IMR-90 (cell line): ENCODE measurements at regions not wholly inside any gene's neighbourhood (a gene's known extent, or its start where the extent isn't known, plus 50 kb on each side); places are given as distances from the start of the nearest gene placed in this dataset.

ENCODE experiments used
- ATAC-seq: fragments of 200-7000 bp; cut with Tn5 transposase; 2 replicates; pipeline ENCODE4 v1.9.1; 2020; ENCODE audit warnings: low read depth, mild to moderate bottlenecking, moderate library complexity
- BruUV-seq: library from RNA; stranded (reverse); fragments of 400-500 nt; replicated peaks from 2 replicates; lab custom pipeline; 2021; lab: Mats Ljungman, UMichigan
- CTCF ChIA-PET: fragments of 300-600 bp; formaldehyde crosslinking; extraction: SDS; loops from one replicate; lab custom pipeline; 2021; ENCODE audit warnings: antibody characterized with exemption; lab: Yijun Ruan, JAX
- POLR2A ChIA-PET: fragments of 300-600 bp; sonication (Branson Sonifier 250); formaldehyde crosslinking; loops from one replicate; lab custom pipeline; 2022; ENCODE audit warnings: antibody characterized with exemption; ENCODE audit not compliant: unreplicated experiment; lab: Charles Lee
- DNase-seq: peaks from one replicate; pipeline ENCODE4 v3.0.0; 2013
- H2AFZ ChIP-seq: replicated peaks from 2 replicates; pipeline ENCODE3; 2013; ENCODE audit warnings: low read length, mild to moderate bottlenecking; ENCODE audit not compliant: poor library complexity
- H2AK5ac ChIP-seq: 2 replicates; pipeline ENCODE4 v1.6.1; 2013; ENCODE audit warnings: low read depth, low read length, inconsistent platforms
- H2AK9ac ChIP-seq: replicated peaks from 2 replicates; pipeline ENCODE3; 2013; ENCODE audit warnings: mild to moderate bottlenecking, low read depth, low read length, moderate library complexity; ENCODE audit not compliant: poor library complexity
- H2BK120ac ChIP-seq: 2 replicates; pipeline ENCODE4 v1.6.1; 2013; ENCODE audit warnings: low read depth, low read length, inconsistent platforms
- H2BK15ac ChIP-seq: 3 replicates; pipeline ENCODE4 v1.6.1; 2013; ENCODE audit warnings: low read depth, low read length, inconsistent platforms
- H2BK20ac ChIP-seq: 2 replicates; pipeline ENCODE4 v1.6.1; 2013; ENCODE audit warnings: low read depth, mild to moderate bottlenecking, inconsistent platforms, low read length, moderate library complexity
- H2BK5ac ChIP-seq: 2 replicates; pipeline ENCODE4 v1.6.1; 2013; ENCODE audit warnings: mild to moderate bottlenecking, low read depth, low read length, inconsistent platforms; ENCODE audit not compliant: poor library complexity, severe bottlenecking
- H3K14ac ChIP-seq: replicated peaks from 2 replicates; pipeline ENCODE4 v1.6.1; 2013; ENCODE audit warnings: low read depth, low read length, inconsistent platforms
- H3K18ac ChIP-seq: 2 replicates; pipeline ENCODE4 v1.6.1; 2013; ENCODE audit warnings: low read depth, low read length, control low read depth
- H3K23ac ChIP-seq: 2 replicates; pipeline ENCODE4 v1.6.1; 2013; ENCODE audit warnings: low read depth, low read length, inconsistent platforms
- H3K27ac ChIP-seq: 2 replicates; pipeline ENCODE4 v1.5.1; 2013; ENCODE audit warnings: mild to moderate bottlenecking, control low read depth, low read length; ENCODE audit not compliant: insufficient read depth
- H3K27me3 ChIP-seq: 2 replicates; pipeline ENCODE4 v1.6.1; 2013; ENCODE audit warnings: low read length; ENCODE audit not compliant: control insufficient read depth, insufficient read depth
- H3K36me3 ChIP-seq: 2 replicates; pipeline ENCODE4 v1.6.1; 2013; ENCODE audit warnings: low read length, mixed read lengths; ENCODE audit not compliant: control insufficient read depth, insufficient read depth
- H3K4ac ChIP-seq: 2 replicates; pipeline ENCODE4 v1.6.1; 2013; ENCODE audit warnings: low read depth, low read length, inconsistent platforms
- H3K4me1 ChIP-seq: 2 replicates; pipeline ENCODE4 v1.6.1; 2013; ENCODE audit warnings: low read length, mixed read lengths; ENCODE audit not compliant: control insufficient read depth, insufficient read depth
- H3K4me2 ChIP-seq: 2 replicates; pipeline ENCODE4 v1.6.1; 2013; ENCODE audit warnings: low read depth, mild to moderate bottlenecking, control low read depth, low read length, moderate library complexity
- H3K4me3 ChIP-seq: 2 replicates; pipeline ENCODE4 v1.5.1; 2013; ENCODE audit warnings: low read depth, mild to moderate bottlenecking, control low read depth, low read length, moderate library complexity; ENCODE audit not compliant: insufficient read depth
- H3K56ac ChIP-seq: 2 replicates; pipeline ENCODE4 v1.6.1; 2013; ENCODE audit warnings: low read length, inconsistent platforms; ENCODE audit not compliant: insufficient read depth; ENCODE audit errors: extremely low read depth
- H3K79me1 ChIP-seq, 2 experiments: 2 replicates each; pipeline ENCODE4 v1.6.1; 2013; ENCODE audit warnings: low read length in 2 of 2, inconsistent platforms in 1 of 2, low read depth in 1 of 2
- H3K9ac ChIP-seq: 2 replicates; pipeline ENCODE4 v1.6.1; 2013; ENCODE audit warnings: low read depth, low read length, control low read depth
- H3K9me1 ChIP-seq: 2 replicates; pipeline ENCODE4 v1.6.1; 2013; ENCODE audit warnings: low read length, inconsistent platforms; ENCODE audit not compliant: insufficient read depth
- H3K9me3 ChIP-seq: 2 replicates; pipeline ENCODE4 v1.6.1; 2013; ENCODE audit warnings: low read length; ENCODE audit not compliant: control insufficient read depth, insufficient read depth
- H4K20me1 ChIP-seq: 2 replicates; pipeline ENCODE4 v1.6.1; 2013; ENCODE audit warnings: low read length, inconsistent platforms; ENCODE audit not compliant: insufficient read depth
- H4K5ac ChIP-seq: 2 replicates; pipeline ENCODE4 v1.6.1; 2013; ENCODE audit warnings: mild to moderate bottlenecking, low read depth, low read length, control low read depth
- H4K8ac ChIP-seq, 2 experiments: 2 replicates each; pipeline ENCODE4 v1.6.1; 2013; ENCODE audit warnings: low read depth in 2 of 2, low read length in 2 of 2, control low read depth in 1 of 2, inconsistent platforms in 1 of 2
- H4K91ac ChIP-seq: 2 replicates; pipeline ENCODE4 v1.6.1; 2013; ENCODE audit warnings: low read depth, low read length, inconsistent platforms; ENCODE audit not compliant: insufficient read depth
- MAZ ChIP-seq: IDR thresholded peaks from 2 replicates; pipeline ENCODE4 v1.6.1; 2012; ENCODE audit warnings: low read depth, mild to moderate bottlenecking, low read length, improper control_type of control experiment, moderate library complexity, borderline replicate concordance
- NFE2L2 ChIP-seq: fragments of 150-350 bp; IDR thresholded peaks from 2 replicates; pipeline ENCODE4 v1.6.1; 2016; ENCODE audit warnings: low read depth, mild to moderate bottlenecking, low read length
- RFX5 ChIP-seq: IDR thresholded peaks from 2 replicates; pipeline ENCODE4 v1.8.0; 2012; ENCODE audit warnings: low read depth, mild to moderate bottlenecking, low read length, moderate library complexity
- SMC3 ChIP-seq: fragments of 150-350 bp; IDR thresholded peaks from 2 replicates; pipeline ENCODE4 v1.6.1; 2016; ENCODE audit warnings: low read depth, mild to moderate bottlenecking, antibody characterized with exemption, low read length, moderate library complexity
- USF2 ChIP-seq: fragments of 150-350 bp; IDR thresholded peaks from 2 replicates; pipeline ENCODE4 v1.6.1; 2017; ENCODE audit warnings: mild to moderate bottlenecking, antibody characterized with exemption, low read length, low read depth
- WGBS, 2 experiments: methylation state at CpG; one replicate each; pipeline versions ENCODE4 v1.1.5 to v1.1.7; 2013; ENCODE audit warnings: missing lambda C conversion rate in 2 of 2; ENCODE audit not compliant: insufficient read length in 1 of 2; ENCODE audit errors: extremely low coverage in 2 of 2; 5-methylcytosine and 5-hydroxymethylcytosine counted together
- dilution Hi-C: fragments of 300-500 bp; cut with HindIII; formaldehyde crosslinking; loops from one replicate; pipeline ENCODE4 v1.14.3; 2018; ENCODE audit warnings: low sequenced_read_pairs; ENCODE audit not compliant: unreplicated experiment
- in situ Hi-C: fragments of 300-500 bp; cut with MboI; formaldehyde crosslinking; loops from 3 replicates; pipeline ENCODE4 v1.14.3; 2019; ENCODE audit warnings: low sequenced_read_pairs, inconsistent platforms, mixed read lengths
- intact Hi-C: fragments of 100-400 bp; cut with micrococcal nuclease; formaldehyde crosslinking; loops from 2 replicates; pipeline ENCODE4 v1.10.0; 2022

- H3K27me3 ChIP-seq, result no peaks in the 10 kb centered on the region
- peak overlapping the region; percentile 43; the same call in 1 of the 2 replicates for H3K4me2 ChIP-seq
- WGBS, 2 experiments, result no CpG with 5 or more reads among the region's 4 CpGs
- H2AK5ac ChIP-seq, result peak overlapping the region; percentile 61
- peak overlapping the region; percentile 63 for H2BK5ac ChIP-seq
- peak overlapping the region; percentile 48; the same call in 1 of the 2 replicates for H3K18ac ChIP-seq
- dilution Hi-C loops, result no loop called here
- H2BK15ac ChIP-seq, result peak overlapping the region; percentile 77; the same call in 2 of the 3 replicates
- H3K9ac ChIP-seq, result no peak overlapping the region; the same call in 1 of the 2 replicates
- intact Hi-C loops, result no loop called here
- no peaks in the 10 kb centered on the region for H3K9me3 ChIP-seq
- peak overlapping the region; percentile 29 for H3K23ac ChIP-seq
- H3K4ac ChIP-seq, result peak overlapping the region; percentile 94; the same call in 1 of the 2 replicates
- H4K8ac ChIP-seq, result peak overlapping the region in 1 of 2 experiments; percentile 44; a peak in 2 of 4 replicates
- no peak for TF ChIP-seq SMC3
- no peak for TF ChIP-seq NFE2L2
- TF ChIP-seq MAZ, result no peak
- no peak for TF ChIP-seq USF2
- no peak for TF ChIP-seq RFX5
- DNase-seq (no peak), ATAC-seq (no peak)
- no peaks in the 10 kb centered on the region for H3K36me3 ChIP-seq
- ChIA-PET CTCF (no interaction called here), POLR2A (no interaction called here)
- no peak overlapping the region; the same call in 1 of the 2 replicates for H3K27ac ChIP-seq
- H4K5ac ChIP-seq, result peak overlapping the region; percentile 71; the same call in 1 of the 2 replicates
- H4K20me1 ChIP-seq, result no peaks in the 10 kb centered on the region
- peak overlapping the region; percentile 91 for H4K91ac ChIP-seq
- H2BK20ac ChIP-seq, result peak overlapping the region; percentile 93
- H3K4me3 ChIP-seq, result no peak overlapping the region
- H3K79me1 ChIP-seq, result no peaks in the 10 kb centered on the region; a peak in 1 of 4 replicates
- H2AK9ac ChIP-seq, result no peak overlapping the region
- in situ Hi-C loops, result no loop called here
- H3K9me1 ChIP-seq, result peaks cover 8% of the 10 kb centered on the region; the same call in 1 of the 2 replicates
- 0 out of 2 replicates have a peak overlapping the region, but pooled peaks have one; percentile 33 for H3K56ac ChIP-seq
- no peak overlapping the region for H2AFZ ChIP-seq
- H3K14ac ChIP-seq, result peak overlapping the region; percentile 83
- peaks cover 11% of the 10 kb centered on the region for H3K4me1 ChIP-seq
- H2BK120ac ChIP-seq, result peak overlapping the region; percentile 96
- BruUV-seq, result no TSS peak
Observed at GRCh38 chr1:221962385-221962784, 220.5 kb upstream of the DUSP10 start.
